Mesothelial cell of epicardium (in vitro differentiated cells): ENCODE measurements at regions not wholly inside any gene's neighbourhood (a gene's known extent, or its start where the extent isn't known, plus 50 kb on each side); places are given as distances from the start of the nearest gene placed in this dataset.

Experiments used
- DNase-seq, 2 experiments: peaks; one replicate each; pipeline ENCODE4 v3.0.0; 2021; ENCODE audit warnings: low spot score in 2 of 2; ENCODE audit not compliant: unreplicated experiment in 2 of 2
- H3K27ac Mint-ChIP-seq: 2 replicates; pipeline ENCODE4 v1.8.0; 2021; ENCODE audit warnings: mixed read lengths
- H3K27me3 Mint-ChIP-seq: 2 replicates; pipeline ENCODE4 v1.8.0; 2021; ENCODE audit warnings: low read depth, mixed read lengths
- H3K36me3 Mint-ChIP-seq: 2 replicates; pipeline ENCODE4 v1.8.0; 2021; ENCODE audit warnings: mixed read lengths
- H3K4me1 Mint-ChIP-seq: 2 replicates; pipeline ENCODE4 v1.8.0; 2021; ENCODE audit warnings: mixed read lengths
- H3K4me3 Mint-ChIP-seq: 2 replicates; pipeline ENCODE4 v1.8.0; 2021; ENCODE audit warnings: mild to moderate bottlenecking, moderate library complexity, mixed read lengths
- H3K9me3 Mint-ChIP-seq: 2 replicates; pipeline ENCODE4 v1.8.0; 2021; ENCODE audit warnings: mixed read lengths
- TF ChIP-seq, protein P1 (sequence below): fragments of 200-600 bp; sonication (generic); IDR thresholded peaks from one replicate; pipeline ENCODE4 v1.5.0; 2021; ENCODE audit warnings: antibody characterized with exemption; ENCODE audit not compliant: unreplicated experiment

DNA sequence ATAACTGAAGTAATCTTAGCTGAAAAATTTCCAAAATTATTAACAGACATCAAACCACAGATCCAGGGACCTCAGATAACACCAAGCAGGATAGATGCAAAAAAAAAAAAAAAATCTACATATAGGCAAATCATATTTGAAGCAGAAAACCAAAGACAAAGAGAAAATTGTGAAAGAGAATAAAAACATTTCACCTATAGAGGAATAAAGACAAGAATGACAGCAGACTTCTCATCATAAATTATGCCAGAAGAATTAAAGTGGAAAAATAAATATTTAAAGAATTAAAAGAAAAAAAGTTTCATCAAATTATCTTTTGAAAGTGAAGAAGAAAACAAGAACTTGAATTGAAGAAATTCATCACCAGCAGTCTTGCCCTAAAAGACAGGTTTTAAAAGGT, 467.5 kb downstream of the GPAM start:
- Mint-ChIP-seq H3K27me3 (peaks cover under 1% of the 10 kb centered on the region), H3K4me1 (no peaks in the 10 kb centered on the region), H3K9me3 (peaks cover 36% of the 10 kb centered on the region), H3K27ac (no peak overlapping the region), H3K4me3 (no peak overlapping the region), H3K36me3 (peaks cover 6% of the 10 kb centered on the region)
- TF ChIP-seq, protein P1, sequence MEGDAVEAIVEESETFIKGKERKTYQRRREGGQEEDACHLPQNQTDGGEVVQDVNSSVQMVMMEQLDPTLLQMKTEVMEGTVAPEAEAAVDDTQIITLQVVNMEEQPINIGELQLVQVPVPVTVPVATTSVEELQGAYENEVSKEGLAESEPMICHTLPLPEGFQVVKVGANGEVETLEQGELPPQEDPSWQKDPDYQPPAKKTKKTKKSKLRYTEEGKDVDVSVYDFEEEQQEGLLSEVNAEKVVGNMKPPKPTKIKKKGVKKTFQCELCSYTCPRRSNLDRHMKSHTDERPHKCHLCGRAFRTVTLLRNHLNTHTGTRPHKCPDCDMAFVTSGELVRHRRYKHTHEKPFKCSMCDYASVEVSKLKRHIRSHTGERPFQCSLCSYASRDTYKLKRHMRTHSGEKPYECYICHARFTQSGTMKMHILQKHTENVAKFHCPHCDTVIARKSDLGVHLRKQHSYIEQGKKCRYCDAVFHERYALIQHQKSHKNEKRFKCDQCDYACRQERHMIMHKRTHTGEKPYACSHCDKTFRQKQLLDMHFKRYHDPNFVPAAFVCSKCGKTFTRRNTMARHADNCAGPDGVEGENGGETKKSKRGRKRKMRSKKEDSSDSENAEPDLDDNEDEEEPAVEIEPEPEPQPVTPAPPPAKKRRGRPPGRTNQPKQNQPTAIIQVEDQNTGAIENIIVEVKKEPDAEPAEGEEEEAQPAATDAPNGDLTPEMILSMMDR, result no peak
- no peak for DNase-seq

GRCh38 chr10:111724121-111724520, 459.4 kb downstream of the GPAM start:
- no peak for DNase-seq
- H3K4me1 Mint-ChIP-seq, result peaks cover 8% of the 10 kb centered on the region
- H3K4me3 Mint-ChIP-seq, result no peak overlapping the region
- H3K27me3 Mint-ChIP-seq, result peaks cover 27% of the 10 kb centered on the region
- H3K9me3 Mint-ChIP-seq, result peaks cover 5% of the 10 kb centered on the region
- no peak overlapping the region for H3K27ac Mint-ChIP-seq
- H3K36me3 Mint-ChIP-seq, result no peaks in the 10 kb centered on the region
- TF ChIP-seq, protein P1, result no peak

DNA sequence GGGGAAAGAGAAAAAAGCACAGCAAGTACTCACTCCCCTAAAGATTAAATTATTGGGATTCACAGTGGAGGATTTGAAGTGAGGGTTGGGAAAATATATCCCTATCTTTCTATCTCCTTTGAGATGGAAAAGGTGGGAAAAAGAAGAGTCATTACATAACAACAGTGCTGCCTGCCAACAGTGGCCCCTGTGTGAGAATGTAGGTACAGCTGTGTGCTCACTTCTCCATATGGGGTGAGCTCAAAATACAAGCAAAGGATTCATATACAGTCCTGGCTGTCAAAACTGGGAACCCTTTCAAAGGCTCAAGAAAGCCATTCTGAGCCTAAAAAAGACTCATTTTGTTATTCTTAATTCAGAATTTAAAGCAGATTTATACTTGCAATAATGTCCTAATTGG, 458.5 kb downstream of the GPAM start:
- DNase-seq, result no peak
- Mint-ChIP-seq H3K4me1 (peaks cover 8% of the 10 kb centered on the region), H3K27ac (no peak overlapping the region), H3K4me3 (no peak overlapping the region), H3K27me3 (peaks cover 27% of the 10 kb centered on the region), H3K36me3 (no peaks in the 10 kb centered on the region), H3K9me3 (peaks cover 10% of the 10 kb centered on the region)
- TF ChIP-seq, protein P1, result no peak

GRCh38 chr10:111732166-111732785, 451.3 kb downstream of the GPAM start:
- H3K4me1 Mint-ChIP-seq, result peaks cover 3% of the 10 kb centered on the region
- H3K36me3 Mint-ChIP-seq, result no peaks in the 10 kb centered on the region
- peaks cover 17% of the 10 kb centered on the region for H3K27me3 Mint-ChIP-seq
- no peak overlapping the region for H3K4me3 Mint-ChIP-seq
- peaks cover 14% of the 10 kb centered on the region for H3K9me3 Mint-ChIP-seq
- TF ChIP-seq, protein P1, result no peak
- DNase-seq, result no peak
- H3K27ac Mint-ChIP-seq, result no peak overlapping the region

- no peak for DNase-seq
- no peaks in the 10 kb centered on the region for H3K36me3 Mint-ChIP-seq
- peaks cover 18% of the 10 kb centered on the region for H3K27me3 Mint-ChIP-seq
These were observed 444.3 kb downstream of the GPAM start for GRCh38 chr10:111739125-111739873.

More at GRCh38 chr10:111739125-111739873, 444.3 kb downstream of the GPAM start:
- Mint-ChIP-seq H3K27ac (no peak overlapping the region), H3K4me1 (no peaks in the 10 kb centered on the region), H3K9me3 (peaks cover 9% of the 10 kb centered on the region), H3K4me3 (no peak overlapping the region)
- TF ChIP-seq, protein P1, result no peak
